ENCODE measurements at regions not wholly inside any gene's neighbourhood (a gene's known extent, or its start where the extent isn't known, plus 50 kb on each side); places are given as distances from the start of the nearest gene placed in this dataset.

GRCh38 chr4:183763990-183764754 lies 105.1 kb downstream of the TRAPPC11 start:
- FAIRE-seq = no peak
- Histone ChIP-seq H3K36me3 (ENCODE audit: control insufficient read depth in 2 of 2, extremely low read depth in 1 of 2, insufficient read depth in 2 of 2, low read length in 2 of 2) (no peaks in the 10 kb centered on the region), H3K4me3 (replicated peaks in 1 of 3; ENCODE audit: insufficient read depth in 1 of 3, low read depth in 1 of 3, low read length in 3 of 3) (no peak overlapping the region), H4K20me1 (replicated peaks; ENCODE audit: control insufficient read depth, extremely low read depth, insufficient read depth, low read length) (no peaks in the 10 kb centered on the region), H3K27ac (ENCODE audit: insufficient read depth, low read depth, low read length) (no peak overlapping the region), H3K4me1 (ENCODE audit: control insufficient read depth, extremely low read depth, insufficient read depth, low read length) (no peaks in the 10 kb centered on the region), H3K9me1 (replicated peaks; ENCODE audit: control insufficient read depth, extremely low read depth, insufficient read depth, low read length) (no peaks in the 10 kb centered on the region), H2AFZ (ENCODE audit: low read depth, low read length) (no peak overlapping the region), H3K4me2 (ENCODE audit: insufficient read depth, low read length) (no peak overlapping the region), H3K27me3 (ENCODE audit: control insufficient read depth in 2 of 2, insufficient read depth in 2 of 2, low read length in 2 of 2) (peaks cover 2 to 4% of the 10 kb centered on the region in 2 experiments), H3K79me2 (ENCODE audit: control insufficient read depth, insufficient read depth, low read length) (no peaks in the 10 kb centered on the region), H3K9me3 (replicated peaks; ENCODE audit: control insufficient read depth, insufficient read depth, low read length) (no peaks in the 10 kb centered on the region), H3K9ac (replicated peaks; ENCODE audit: extremely low read depth, insufficient read depth, low read length) (no peak overlapping the region)
- no TSS peak for BruUV-seq (replicated peaks)
- dilution Hi-C loops (cut with MboI; ENCODE audit: extremely low pct_ligation_motif_present, low sequenced_read_pairs) = no loop called here
- no peak for TF ChIP-seq JUN (IDR thresholded peaks at IDR 0.05; ENCODE audit: borderline replicate concordance, insufficient read depth, insufficient read length, low read depth)
- no peak for TF ChIP-seq GATA2 (IDR thresholded peaks at IDR 0.05; ENCODE audit: insufficient read depth, insufficient read length, low read depth, low read length)
- no peak for TF ChIP-seq POLR2AphosphoS5 (IDR thresholded peaks at IDR 0.05; ENCODE audit: insufficient read depth, low read depth, low read length)
- TF ChIP-seq MYC (IDR thresholded peaks at IDR 0.05; ENCODE audit: low read depth, low read length) = no peak
- TF ChIP-seq MAX (IDR thresholded peaks at IDR 0.05; ENCODE audit: insufficient read depth, insufficient read length) = no peak
- no peak for TF ChIP-seq POLR2A (IDR thresholded peaks at IDR 0.05; ENCODE audit: low read depth, low read length)
- TF ChIP-seq CTCF (IDR thresholded peaks at IDR 0.05; ENCODE audit: extremely low read depth in 1 of 2, insufficient read depth in 1 of 2, low read depth in 1 of 2, low read length in 2 of 2) = no peak
- no peak for TF ChIP-seq FOS (IDR thresholded peaks at IDR 0.05; ENCODE audit: borderline replicate concordance, insufficient read depth, low read length)
- no peak for TF ChIP-seq EZH2 (IDR thresholded peaks at IDR 0.05; ENCODE audit: borderline replicate concordance, low read depth, low read length, severe bottlenecking)
- intact Hi-C loops (cut with micrococcal nuclease) = no loop called here
- no peak for DNase-seq (ENCODE audit: low read depth, low spot score)
- POLR2A ChIA-PET = no interaction called here
- CTCF ChIA-PET = no interaction called here
